Activated B cell treated with CpG ODN at 0.5 μM for 24 hours (primary cell): ENCODE measurements at regions not wholly inside any gene's neighbourhood (a gene's known extent, or its start where the extent isn't known, plus 50 kb on each side); places are given as distances from the start of the nearest gene placed in this dataset.

Source experiments
- ATAC-seq: fragments of 200-7000 bp; cut with Tn5 transposase; one replicate; pipeline ENCODE4 v1.10.0; 2021; ENCODE audit warnings: low read depth, mild to moderate bottlenecking, moderate library complexity
- CTCF ChIA-PET: fragments of 350-600 bp; sonication (Branson Sonifier 250); formaldehyde crosslinking; loops from one replicate; lab custom pipeline; 2021; ENCODE audit warnings: antibody characterized with exemption; lab: Charles Lee
- POLR2A ChIA-PET: fragments of 350-600 bp; sonication (Branson Sonifier 250); formaldehyde crosslinking; loops from one replicate; lab custom pipeline; 2021; ENCODE audit warnings: antibody characterized with exemption; lab: Charles Lee
- DNase-seq: peaks from one replicate; pipeline ENCODE4 v3.0.0; 2022
- H3K27ac Mint-ChIP-seq: one replicate; pipeline ENCODE4 v1.8.0; 2020; ENCODE audit warnings: mixed read lengths
- H3K27me3 Mint-ChIP-seq: one replicate; pipeline ENCODE4 v1.8.0; 2021; ENCODE audit warnings: mixed read lengths
- H3K36me3 Mint-ChIP-seq: one replicate; pipeline ENCODE4 v1.8.0; 2021; ENCODE audit warnings: low read depth, mixed read lengths
- H3K4me1 Mint-ChIP-seq: one replicate; pipeline ENCODE4 v1.8.0; 2021; ENCODE audit warnings: mixed read lengths
- H3K4me3 Mint-ChIP-seq: one replicate; pipeline ENCODE4 v1.8.0; 2020; ENCODE audit warnings: mild to moderate bottlenecking, mixed read lengths
- H3K9me3 Mint-ChIP-seq: one replicate; pipeline ENCODE4 v1.8.0; 2020; ENCODE audit warnings: mixed read lengths
- intact Hi-C: fragments of 100-400 bp; cut with micrococcal nuclease; formaldehyde crosslinking; loops from one replicate; pipeline ENCODE4 v1.15.1; 2024
- TF ChIP-seq, protein P1 (sequence below): fragments of 200-600 bp; IDR thresholded peaks from one replicate; pipeline ENCODE4 v1.8.0; 2022; ENCODE audit warnings: antibody characterized with exemption, mild to moderate bottlenecking

DNA sequence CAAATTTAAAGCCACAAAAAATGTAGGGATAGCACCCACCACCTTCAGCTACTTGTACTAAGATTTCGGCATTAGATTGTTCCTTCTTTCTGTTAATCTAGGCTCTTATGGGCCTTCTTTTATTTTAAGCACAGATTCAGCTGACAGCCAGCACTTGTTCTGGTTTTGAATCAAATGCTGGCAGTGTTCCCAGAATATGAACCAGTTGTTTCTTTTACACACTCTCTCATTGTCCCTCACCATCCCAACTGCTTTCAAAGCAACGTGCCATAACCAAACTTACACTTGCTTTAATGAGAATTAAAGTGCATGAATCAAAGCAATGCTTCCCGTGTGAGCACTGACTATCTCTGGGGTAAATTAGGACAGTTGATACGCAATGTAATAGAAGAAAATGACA is 744.5 kb upstream of the FAM241A start:
- Mint-ChIP-seq H3K27ac (no peak overlapping the region), H3K36me3 (no peaks in the 10 kb centered on the region), H3K27me3 (no peaks in the 10 kb centered on the region), H3K4me1 (no peaks in the 10 kb centered on the region), H3K9me3 (peaks cover 2% of the 10 kb centered on the region), H3K4me3 (no peak overlapping the region)
- TF ChIP-seq, protein P1, sequence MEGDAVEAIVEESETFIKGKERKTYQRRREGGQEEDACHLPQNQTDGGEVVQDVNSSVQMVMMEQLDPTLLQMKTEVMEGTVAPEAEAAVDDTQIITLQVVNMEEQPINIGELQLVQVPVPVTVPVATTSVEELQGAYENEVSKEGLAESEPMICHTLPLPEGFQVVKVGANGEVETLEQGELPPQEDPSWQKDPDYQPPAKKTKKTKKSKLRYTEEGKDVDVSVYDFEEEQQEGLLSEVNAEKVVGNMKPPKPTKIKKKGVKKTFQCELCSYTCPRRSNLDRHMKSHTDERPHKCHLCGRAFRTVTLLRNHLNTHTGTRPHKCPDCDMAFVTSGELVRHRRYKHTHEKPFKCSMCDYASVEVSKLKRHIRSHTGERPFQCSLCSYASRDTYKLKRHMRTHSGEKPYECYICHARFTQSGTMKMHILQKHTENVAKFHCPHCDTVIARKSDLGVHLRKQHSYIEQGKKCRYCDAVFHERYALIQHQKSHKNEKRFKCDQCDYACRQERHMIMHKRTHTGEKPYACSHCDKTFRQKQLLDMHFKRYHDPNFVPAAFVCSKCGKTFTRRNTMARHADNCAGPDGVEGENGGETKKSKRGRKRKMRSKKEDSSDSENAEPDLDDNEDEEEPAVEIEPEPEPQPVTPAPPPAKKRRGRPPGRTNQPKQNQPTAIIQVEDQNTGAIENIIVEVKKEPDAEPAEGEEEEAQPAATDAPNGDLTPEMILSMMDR: no peak
- POLR2A ChIA-PET: no interaction called here
- intact Hi-C loops: no loop called here
- DNase-seq: no peak
- ATAC-seq: no peak
- CTCF ChIA-PET: no interaction called here

DNA sequence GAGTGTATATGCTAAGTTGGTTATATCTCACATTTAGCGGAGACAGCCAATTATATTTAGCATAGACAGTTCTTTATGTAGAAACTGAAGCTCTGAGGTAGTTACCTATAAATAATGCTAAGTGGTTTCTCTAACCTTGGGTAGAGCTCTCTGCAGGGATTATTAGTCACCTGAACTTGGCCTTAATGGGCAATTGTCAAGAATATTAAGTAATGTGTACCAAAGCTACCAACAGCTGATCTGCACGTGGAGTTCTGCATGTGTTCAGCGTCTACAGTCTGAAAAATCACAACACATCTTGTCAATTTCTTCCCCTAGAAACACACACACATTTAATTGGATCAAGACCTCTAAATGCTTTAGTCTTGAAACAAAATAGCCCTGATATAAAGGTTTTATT is 740.6 kb upstream of the FAM241A start:
- ATAC-seq (no peak), DNase-seq (no peak)
- CTCF ChIA-PET: no interaction called here
- TF ChIP-seq, protein P1: no peak
- peaks cover 2% of the 10 kb centered on the region for H3K9me3 Mint-ChIP-seq
- POLR2A ChIA-PET: no interaction called here
- H3K4me3 Mint-ChIP-seq: no peak overlapping the region
- H3K4me1 Mint-ChIP-seq: no peaks in the 10 kb centered on the region
- no peak overlapping the region for H3K27ac Mint-ChIP-seq
- intact Hi-C loops: no loop called here
- H3K36me3 Mint-ChIP-seq: no peaks in the 10 kb centered on the region
- H3K27me3 Mint-ChIP-seq: no peaks in the 10 kb centered on the region

GRCh38 chr4:111405989-111406388 is 739.3 kb upstream of the FAM241A start:
- H3K4me3 Mint-ChIP-seq: no peak overlapping the region
- TF ChIP-seq, protein P1: no peak
- H3K9me3 Mint-ChIP-seq: peaks cover 9% of the 10 kb centered on the region
- H3K27me3 Mint-ChIP-seq: no peaks in the 10 kb centered on the region
- DNase-seq (no peak), ATAC-seq (no peak)
- ChIA-PET POLR2A (no interaction called here), CTCF (no interaction called here)
- no peaks in the 10 kb centered on the region for H3K36me3 Mint-ChIP-seq
- intact Hi-C loops: no loop called here
- no peak overlapping the region for H3K27ac Mint-ChIP-seq
- H3K4me1 Mint-ChIP-seq: no peaks in the 10 kb centered on the region

DNA sequence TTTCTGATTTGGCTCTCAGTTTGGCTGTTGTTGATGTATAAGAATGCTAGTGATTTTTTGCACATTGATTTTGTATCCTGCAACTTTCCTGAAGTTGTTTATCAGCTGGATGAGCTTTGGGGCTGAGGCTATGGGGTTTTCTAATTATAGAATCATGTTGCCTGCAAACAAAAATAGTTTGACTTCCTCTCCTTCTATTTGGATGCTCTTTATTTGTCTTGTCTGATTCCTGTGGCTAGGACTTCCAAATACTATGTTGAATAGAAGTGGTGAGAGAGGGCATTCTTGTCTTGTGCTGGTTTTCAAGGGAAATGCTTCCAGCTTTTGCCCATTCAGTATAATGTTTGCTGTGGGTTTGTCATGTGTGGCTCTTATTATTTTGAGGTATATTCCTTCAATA is 734.7 kb upstream of the FAM241A start:
- Mint-ChIP-seq H3K27ac (no peak overlapping the region), H3K27me3 (no peaks in the 10 kb centered on the region), H3K36me3 (no peaks in the 10 kb centered on the region), H3K9me3 (peaks cover 12% of the 10 kb centered on the region), H3K4me1 (no peaks in the 10 kb centered on the region), H3K4me3 (no peak overlapping the region)
- ChIA-PET POLR2A (no interaction called here), CTCF (no interaction called here)
- no peak for ATAC-seq
- intact Hi-C loops: no loop called here
- TF ChIP-seq, protein P1: no peak
- DNase-seq: no peak

DNA sequence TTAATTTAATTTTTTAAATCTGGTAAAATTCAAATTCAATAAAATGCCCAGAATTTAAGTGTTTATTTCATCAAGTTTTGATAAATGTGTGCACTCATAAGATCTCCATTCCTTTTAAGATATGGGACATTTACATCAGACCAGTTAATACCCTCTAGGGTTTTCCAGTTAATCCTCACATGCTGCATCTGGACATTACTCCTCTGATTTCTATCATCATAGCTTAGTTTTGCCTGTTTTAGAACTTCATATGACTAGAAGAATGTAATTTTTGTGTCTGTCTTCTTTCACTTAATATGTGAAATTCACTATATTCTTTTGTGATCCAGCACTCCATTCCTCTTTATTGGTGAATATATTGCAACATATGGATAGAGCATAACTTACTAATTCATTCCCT is 727.7 kb upstream of the FAM241A start:
- ChIA-PET POLR2A (no interaction called here), CTCF (no interaction called here)
- H3K4me3 Mint-ChIP-seq: no peak overlapping the region
- no peaks in the 10 kb centered on the region for H3K27me3 Mint-ChIP-seq
- DNase-seq (no peak), ATAC-seq (no peak)
- no peak overlapping the region for H3K27ac Mint-ChIP-seq
- intact Hi-C loops: no loop called here
- H3K36me3 Mint-ChIP-seq: no peaks in the 10 kb centered on the region
- no peaks in the 10 kb centered on the region for H3K4me1 Mint-ChIP-seq
- TF ChIP-seq, protein P1: no peak
- H3K9me3 Mint-ChIP-seq: peaks cover 4% of the 10 kb centered on the region
